HG02870 (cell line): ENCODE measurements at regions not wholly inside any gene's neighbourhood (a gene's known extent, or its start where the extent isn't known, plus 50 kb on each side); places are given as distances from the start of the nearest gene placed in this dataset.
A peak's percentile ranks its signal among the peaks of the same experiment; 100 is the strongest.

Experiments used
- ATAC-seq: cut with Tn5 transposase; IDR thresholded peaks from one replicate; pipeline ENCODE4 v1.9.1; 2021; ENCODE audit warnings: mild to moderate bottlenecking, moderate library complexity; ENCODE audit not compliant: unreplicated experiment

- no peak for ATAC-seq
Measured at GRCh38 chr1:87863317-87863716, 534.6 kb downstream of the LMO4 start.

DNA sequence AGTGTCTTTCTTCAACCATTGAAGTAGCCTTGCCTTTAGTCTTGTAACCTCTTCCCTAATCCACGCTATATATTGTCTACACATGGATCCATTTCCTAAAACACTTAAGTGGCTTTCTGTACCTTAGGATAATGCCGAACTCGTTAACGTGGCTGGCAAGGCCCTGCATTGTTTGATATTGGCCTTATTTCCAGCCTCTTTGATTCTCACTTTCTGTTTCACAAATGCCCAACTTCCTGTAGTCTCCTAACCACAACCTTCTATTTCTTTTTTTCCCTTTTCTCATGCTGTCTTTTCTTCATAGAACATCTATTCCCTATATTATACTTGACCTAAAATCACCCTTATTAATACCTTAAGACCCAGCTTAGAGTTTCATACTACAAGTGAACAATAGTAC lies 536.0 kb downstream of the LMO4 start:
- ATAC-seq, result no peak

DNA sequence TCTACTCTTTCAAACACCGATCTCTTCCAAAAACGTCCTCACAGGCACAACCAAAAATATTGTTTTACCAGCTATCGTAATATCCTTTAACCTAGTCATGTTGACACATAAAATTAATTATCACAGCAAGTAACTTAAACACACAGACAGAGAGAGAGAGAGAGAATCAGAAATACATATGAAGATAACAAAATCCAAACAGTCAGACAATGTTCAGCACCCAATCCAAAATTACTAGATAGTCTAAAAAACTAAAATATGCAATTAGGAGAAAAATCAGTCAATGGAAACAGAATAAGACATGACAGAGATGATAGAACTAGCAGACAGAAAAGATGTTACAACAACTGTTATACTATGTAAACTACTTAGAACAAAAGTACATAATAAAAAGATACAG lies 537.7 kb downstream of the LMO4 start:
- ATAC-seq, result no peak

- ATAC-seq, result no peak
Measured at GRCh38 chr1:87867626-87868025, 538.9 kb downstream of the LMO4 start.

- ATAC-seq, result no peak
Measured at GRCh38 chr1:87869567-87869966, 540.9 kb downstream of the LMO4 start.

- peak; percentile 82 for ATAC-seq
Measured at GRCh38 chr1:87872189-87872588, 543.5 kb downstream of the LMO4 start.

- ATAC-seq, result no peak
Measured at GRCh38 chr1:87872692-87873091, 544.0 kb downstream of the LMO4 start.

GRCh38 chr1:87878873-87879272 lies 550.2 kb downstream of the LMO4 start:
- no peak for ATAC-seq

DNA sequence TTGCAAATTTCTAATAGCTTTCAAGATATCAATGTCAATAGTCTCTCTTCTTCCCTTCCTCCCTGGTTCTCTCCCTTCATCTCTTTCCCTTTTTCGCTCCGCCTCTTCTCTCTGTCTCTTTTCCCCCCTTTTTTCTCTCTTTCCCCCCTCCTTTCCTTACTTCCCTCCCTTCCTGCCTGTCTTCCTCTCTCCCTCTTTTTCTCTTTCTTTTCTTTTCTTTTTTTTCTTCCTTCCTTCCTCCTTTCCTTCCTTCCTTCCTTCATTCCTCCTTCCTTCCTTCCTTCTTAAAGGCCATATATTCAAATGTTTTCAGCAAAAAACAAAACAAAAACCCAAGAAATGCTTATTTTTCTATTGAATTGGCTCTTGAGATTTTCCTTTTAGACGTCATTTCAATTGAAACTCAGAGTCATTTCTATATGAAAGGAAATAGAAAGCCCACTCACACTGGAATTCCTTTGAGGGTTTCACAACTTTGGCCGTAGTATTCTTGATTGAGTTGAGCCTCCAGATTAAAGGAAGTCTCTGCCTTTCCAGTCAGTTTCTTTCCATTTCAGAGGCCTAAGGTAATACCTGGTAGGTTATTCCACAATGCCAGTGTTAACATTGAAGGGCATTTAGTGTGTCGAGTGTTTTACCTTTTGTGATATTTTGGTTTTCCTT lies 551.5 kb downstream of the LMO4 start:
- ATAC-seq, result no peak

DNA sequence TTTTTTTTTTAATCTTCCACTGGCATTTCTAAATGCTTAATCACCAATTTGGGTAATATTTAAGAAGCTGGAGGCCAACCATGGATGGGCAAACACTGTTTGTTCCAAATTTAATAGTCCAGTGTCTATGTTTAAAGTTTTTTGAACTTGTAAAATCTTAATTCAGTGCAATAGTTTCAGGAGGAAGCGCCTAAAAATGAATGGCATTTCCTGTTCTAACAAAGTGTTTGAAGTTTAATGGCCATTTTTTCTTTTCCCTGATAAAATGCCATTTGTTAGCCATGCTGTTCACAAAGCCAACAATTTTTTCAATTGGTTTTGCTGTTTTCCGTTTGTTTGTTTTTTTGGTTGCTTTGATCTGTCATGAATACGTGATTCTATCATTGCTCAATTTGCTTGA lies 552.1 kb downstream of the LMO4 start:
- ATAC-seq, result no peak

GRCh38 chr1:87883906-87884305 lies 555.2 kb downstream of the LMO4 start:
- no peak for ATAC-seq

DNA sequence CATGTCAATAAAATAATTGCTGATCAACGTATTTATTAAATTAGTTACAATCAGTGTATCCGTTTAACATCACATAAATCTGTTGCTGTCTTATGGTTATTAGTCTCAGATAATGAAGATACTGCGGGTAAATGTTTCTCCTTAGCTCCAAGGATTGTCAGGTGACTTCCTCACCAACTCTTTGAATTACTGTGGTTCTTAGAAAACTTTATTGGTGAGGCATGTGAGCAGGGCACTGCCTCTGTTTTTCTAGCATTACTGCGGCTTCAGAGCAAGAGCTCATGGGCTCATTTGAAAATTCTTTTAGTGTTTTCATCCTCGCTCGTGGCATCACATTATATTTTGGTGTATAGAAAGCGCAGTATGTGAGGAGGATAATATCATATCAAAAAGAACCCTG lies 555.9 kb downstream of the LMO4 start:
- no peak for ATAC-seq

DNA sequence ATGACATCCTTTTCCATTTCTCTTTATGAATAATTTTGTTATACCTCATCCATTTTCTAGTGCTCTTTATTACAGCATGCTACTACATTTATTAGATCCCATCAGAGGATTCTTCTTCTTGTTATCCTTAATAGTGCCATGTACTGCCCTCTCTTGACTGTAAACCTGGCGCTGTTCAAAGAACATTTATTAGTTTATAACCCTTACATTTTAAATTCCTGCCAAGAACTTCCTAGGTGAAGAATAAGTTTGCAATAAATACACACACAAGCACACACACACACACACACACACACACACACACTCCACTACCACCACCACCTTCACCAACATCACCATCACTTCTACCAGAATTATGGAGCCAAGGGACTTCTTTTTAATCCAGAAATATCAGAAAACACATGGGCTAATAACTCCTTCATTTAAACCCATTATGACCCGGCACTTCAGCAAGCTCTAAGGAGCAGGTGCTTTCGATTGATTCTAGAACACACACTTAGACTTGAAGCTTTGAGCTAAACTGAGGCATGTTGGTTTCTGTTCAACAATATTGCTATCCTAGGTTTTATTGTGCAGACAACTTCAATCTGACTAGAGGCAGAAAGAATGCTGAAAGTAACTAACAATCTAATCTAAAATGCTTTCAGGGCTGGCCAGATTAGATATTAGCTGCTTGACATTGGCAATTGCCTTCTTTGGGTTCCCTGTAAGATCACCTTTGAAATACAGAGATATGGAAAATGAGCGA lies 556.8 kb downstream of the LMO4 start:
- ATAC-seq, result no peak

- no peak for ATAC-seq
Measured at GRCh38 chr1:87887100-87887499, 558.4 kb downstream of the LMO4 start.

DNA sequence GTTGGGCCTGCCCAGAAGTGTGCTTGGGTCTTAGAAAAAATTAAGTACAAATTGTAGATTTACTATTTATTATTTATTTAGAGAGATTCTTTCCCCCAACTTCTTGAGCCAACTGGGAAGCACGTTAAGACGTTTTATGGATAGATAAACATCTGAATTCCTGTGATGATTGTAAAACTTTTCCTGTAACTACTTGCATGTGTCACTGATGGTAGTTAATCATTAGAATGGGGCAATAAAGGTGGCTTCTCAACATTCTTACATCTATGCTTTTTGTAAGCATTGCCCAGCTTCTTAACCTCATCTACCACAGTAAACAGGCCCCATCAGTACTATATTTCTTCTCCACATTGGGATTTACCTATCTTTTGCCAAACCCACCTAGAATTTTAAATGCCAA lies 559.8 kb downstream of the LMO4 start:
- no peak for ATAC-seq

DNA sequence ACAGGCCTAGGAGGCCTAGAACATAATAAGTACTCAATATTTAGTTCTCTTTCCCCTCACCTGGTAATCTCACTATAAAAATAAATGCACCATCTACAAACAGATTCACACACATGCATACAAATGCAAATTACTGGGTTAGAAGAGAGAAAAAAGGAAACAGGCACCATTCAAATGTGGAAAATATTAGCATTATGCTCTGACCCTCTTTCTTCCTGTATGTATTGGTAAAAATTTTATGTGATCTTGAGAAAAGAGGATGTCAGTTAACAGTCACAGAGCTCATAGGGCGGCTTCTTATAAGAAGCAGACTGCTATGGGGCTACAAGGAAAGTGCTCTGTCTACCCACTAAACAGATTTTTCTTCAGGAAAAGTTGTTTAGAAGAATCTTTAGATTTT lies 565.4 kb downstream of the LMO4 start:
- no peak for ATAC-seq

DNA sequence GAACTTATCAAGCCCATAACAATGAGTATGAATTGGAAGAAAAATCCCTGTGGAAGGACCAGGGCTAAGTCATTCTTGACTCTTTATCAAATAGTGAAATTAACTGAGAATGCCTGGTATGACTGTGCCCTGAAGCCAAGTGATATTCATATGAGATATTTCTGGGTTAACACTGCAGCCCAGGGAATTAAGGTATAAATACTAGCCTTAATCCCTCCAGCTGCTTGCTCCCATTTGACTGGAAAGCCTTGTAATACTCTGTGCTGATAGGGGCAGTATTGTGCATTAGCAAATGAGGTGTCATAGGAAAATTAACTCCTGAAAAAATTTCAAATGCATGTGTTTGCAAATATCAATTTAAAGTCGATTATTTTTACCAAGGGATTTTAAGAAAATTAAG lies 568.8 kb downstream of the LMO4 start:
- ATAC-seq, result no peak

GRCh38 chr1:87898431-87898830 lies 569.8 kb downstream of the LMO4 start:
- ATAC-seq, result no peak

- no peak for ATAC-seq
Measured at GRCh38 chr1:87899017-87899416, 570.3 kb downstream of the LMO4 start.

- ATAC-seq, result no peak
Measured at GRCh38 chr1:87899746-87900145, 571.1 kb downstream of the LMO4 start.

DNA sequence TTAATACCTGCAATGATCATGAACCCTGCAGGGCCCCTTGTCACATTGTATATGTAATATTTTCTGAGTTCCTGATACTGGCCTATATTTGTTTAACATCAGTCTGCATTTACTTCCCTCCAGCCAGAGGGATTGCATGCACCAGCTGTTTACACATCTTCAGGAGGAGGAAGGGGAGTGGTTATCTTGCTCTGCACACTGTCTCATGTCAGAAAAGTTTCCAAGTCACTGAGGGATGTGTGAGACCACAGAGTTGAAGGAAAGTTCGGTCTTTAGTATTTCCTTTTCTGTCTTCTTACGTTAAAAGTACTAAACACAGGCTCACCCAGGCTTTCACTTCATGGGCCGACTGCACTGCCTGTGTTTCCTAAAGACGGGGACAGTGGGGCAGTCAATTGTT lies 574.1 kb downstream of the LMO4 start:
- ATAC-seq, result no peak

DNA sequence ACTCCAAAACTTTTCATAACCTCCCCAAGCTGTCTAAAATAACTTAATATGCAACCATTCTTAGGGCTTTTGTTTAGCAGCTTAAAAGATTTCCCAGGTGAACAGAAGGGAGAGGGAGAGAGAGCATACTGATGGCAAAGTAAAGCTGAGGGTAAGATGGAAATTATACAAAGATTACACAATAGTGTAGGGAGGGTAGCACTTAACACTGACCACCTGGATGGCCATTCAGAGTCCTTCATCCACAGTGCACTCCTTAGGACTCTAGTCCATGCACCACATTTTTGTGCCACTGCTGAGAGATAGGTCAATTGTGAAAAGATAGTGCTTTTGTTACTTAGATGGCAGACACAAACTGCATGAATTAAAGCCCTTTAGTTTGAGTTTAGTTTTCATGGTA lies 574.6 kb downstream of the LMO4 start:
- no peak for ATAC-seq

DNA sequence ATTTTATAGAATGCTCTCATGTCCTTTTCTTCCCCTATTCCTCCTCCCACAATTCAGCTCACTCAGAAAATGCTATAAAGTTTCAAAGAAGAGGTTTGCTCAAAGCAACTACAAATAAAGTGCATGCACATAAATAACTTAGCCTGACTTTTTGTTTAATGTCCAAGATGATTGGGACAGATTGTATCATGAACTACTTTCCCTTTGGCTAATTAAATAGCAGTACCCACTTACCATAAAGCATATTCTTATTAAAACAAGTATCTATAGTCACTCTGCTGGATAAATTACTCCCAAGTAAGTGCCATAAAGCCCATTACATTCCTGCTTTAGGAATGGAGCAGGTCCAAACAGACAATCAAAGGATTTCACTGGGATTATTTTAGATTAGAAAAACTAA lies 576.0 kb downstream of the LMO4 start:
- no peak for ATAC-seq
